BLaER1 (cell line): ENCODE measurements at regions not wholly inside any gene's neighbourhood (a gene's known extent, or its start where the extent isn't known, plus 50 kb on each side); places are given as distances from the start of the nearest gene placed in this dataset.
"Not testable (repeated sequence)": the region's sequence is repeated elsewhere in the genome, so short reads cannot be mapped to it uniquely, and the experiment has no call there.

Source experiments
- H3K27ac ChIP-seq: shearing (Covaris generic); formaldehyde crosslinking; 2 replicates; pipeline ENCODE4 v1.8.1; 2022
- H3K27me3 ChIP-seq: shearing (Covaris generic); formaldehyde crosslinking; 2 replicates; pipeline ENCODE4 v1.8.1; 2022
- H3K36me3 ChIP-seq: shearing (Covaris generic); formaldehyde crosslinking; 2 replicates; pipeline ENCODE4 v1.8.1; 2022
- H3K4me1 ChIP-seq: shearing (Covaris generic); formaldehyde crosslinking; 2 replicates; pipeline ENCODE4 v1.8.1; 2022
- H3K4me2 ChIP-seq: shearing (Covaris generic); formaldehyde crosslinking; 2 replicates; pipeline ENCODE4 v1.8.1; 2022
- H3K4me3 ChIP-seq: shearing (Covaris generic); formaldehyde crosslinking; 2 replicates; pipeline ENCODE4 v1.8.1; 2022
- H3K9ac ChIP-seq: shearing (Covaris generic); formaldehyde crosslinking; 2 replicates; pipeline ENCODE4 v1.8.1; 2022
- H3K9me3 ChIP-seq: shearing (Covaris generic); formaldehyde crosslinking; 2 replicates; pipeline ENCODE4 v1.8.1; 2022
- H4K20me1 ChIP-seq: shearing (Covaris generic); formaldehyde crosslinking; 2 replicates; pipeline ENCODE4 v1.8.1; 2022
- Cebpa-rat ChIP-seq: shearing (Covaris generic); IDR thresholded peaks from 2 replicates; pipeline ENCODE4 v1.8.1; 2022

DNA sequence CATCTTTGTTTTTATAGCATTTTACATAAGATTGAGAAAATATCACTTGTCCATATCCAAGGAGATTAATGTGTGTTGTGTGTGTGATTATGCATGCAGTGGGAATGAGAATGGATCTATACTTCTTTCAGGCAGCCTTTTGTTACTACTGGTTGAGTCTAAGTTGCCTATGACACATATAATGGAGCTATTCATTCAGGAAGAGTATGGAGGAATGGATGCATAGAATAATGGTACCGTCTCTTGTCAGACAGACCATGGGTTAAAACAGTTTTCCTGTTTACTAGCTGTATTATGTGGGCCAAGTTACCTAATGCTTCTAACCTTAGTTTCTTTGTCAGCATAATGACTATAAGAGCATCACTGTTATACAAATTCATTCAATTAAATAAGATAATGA, 155.4 kb upstream of the KYNU start:
- no peak overlapping the region for H3K4me2 ChIP-seq
- H3K27ac ChIP-seq: no peak overlapping the region
- no peak for TF ChIP-seq Cebpa-rat
- no peaks in the 10 kb centered on the region for H3K9me3 ChIP-seq
- no peaks in the 10 kb centered on the region for H3K36me3 ChIP-seq
- no peaks in the 10 kb centered on the region for H4K20me1 ChIP-seq
- no peaks in the 10 kb centered on the region for H3K27me3 ChIP-seq
- no peaks in the 10 kb centered on the region for H3K4me1 ChIP-seq
- H3K9ac ChIP-seq: no peak overlapping the region
- no peak overlapping the region for H3K4me3 ChIP-seq

DNA sequence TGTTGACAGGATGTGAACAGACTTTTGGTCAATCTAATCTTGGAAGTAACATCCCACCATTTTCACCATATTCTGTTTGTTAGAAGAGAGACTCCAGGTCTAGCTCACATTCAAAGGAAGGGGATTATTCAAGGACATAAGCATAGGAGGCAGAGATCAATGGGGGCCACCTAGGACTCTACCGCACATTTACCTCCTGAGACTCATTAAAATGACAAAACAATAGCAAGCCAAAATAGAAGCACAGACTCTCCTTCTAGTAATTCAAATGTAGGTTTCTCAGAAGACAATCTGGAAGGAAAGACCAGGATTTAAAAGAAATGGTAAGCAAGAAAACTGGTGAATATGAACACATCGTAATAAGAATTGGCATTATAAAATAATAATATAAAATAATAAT, 156.4 kb upstream of the KYNU start:
- Histone ChIP-seq H3K27ac (no peak overlapping the region), H3K4me3 (no peak overlapping the region), H4K20me1 (no peaks in the 10 kb centered on the region), H3K4me2 (no peak overlapping the region), H3K9me3 (no peaks in the 10 kb centered on the region), H3K27me3 (no peaks in the 10 kb centered on the region), H3K4me1 (no peaks in the 10 kb centered on the region), H3K9ac (no peak overlapping the region), H3K36me3 (no peaks in the 10 kb centered on the region)
- no peak for TF ChIP-seq Cebpa-rat

DNA sequence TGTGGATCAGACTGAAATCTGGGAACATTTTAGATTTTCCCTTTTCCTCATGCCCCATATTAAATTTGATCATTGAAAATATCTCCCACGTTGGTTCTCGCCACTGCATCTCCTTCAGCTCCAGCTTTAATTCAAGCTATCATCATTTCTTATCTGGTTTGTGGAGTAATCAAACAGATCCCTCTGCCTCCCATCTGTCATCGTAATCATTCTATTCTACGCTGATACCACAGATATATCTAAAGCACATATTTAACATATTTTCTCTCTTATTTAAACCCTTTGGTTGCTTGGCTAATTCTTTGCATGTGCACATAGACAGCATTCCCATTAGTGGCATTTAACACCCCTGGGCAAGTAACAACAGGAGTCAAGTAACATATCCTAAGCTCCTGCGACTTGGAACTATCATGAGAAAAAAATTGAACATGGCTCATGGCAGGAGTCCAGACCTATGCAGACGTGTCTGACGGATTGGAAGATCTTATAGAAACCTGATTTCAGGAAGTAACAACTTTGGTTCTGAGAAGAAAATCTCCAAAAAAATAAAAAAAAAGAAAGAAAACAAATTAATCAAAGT, 158.8 kb upstream of the KYNU start:
- H4K20me1 ChIP-seq: no peaks in the 10 kb centered on the region
- H3K4me2 ChIP-seq: no peak overlapping the region
- TF ChIP-seq Cebpa-rat: no peak
- no peak overlapping the region for H3K9ac ChIP-seq
- H3K4me1 ChIP-seq: no peaks in the 10 kb centered on the region
- H3K27me3 ChIP-seq: no peaks in the 10 kb centered on the region
- no peaks in the 10 kb centered on the region for H3K9me3 ChIP-seq
- H3K4me3 ChIP-seq: no peak overlapping the region
- no peak overlapping the region for H3K27ac ChIP-seq
- no peaks in the 10 kb centered on the region for H3K36me3 ChIP-seq

DNA sequence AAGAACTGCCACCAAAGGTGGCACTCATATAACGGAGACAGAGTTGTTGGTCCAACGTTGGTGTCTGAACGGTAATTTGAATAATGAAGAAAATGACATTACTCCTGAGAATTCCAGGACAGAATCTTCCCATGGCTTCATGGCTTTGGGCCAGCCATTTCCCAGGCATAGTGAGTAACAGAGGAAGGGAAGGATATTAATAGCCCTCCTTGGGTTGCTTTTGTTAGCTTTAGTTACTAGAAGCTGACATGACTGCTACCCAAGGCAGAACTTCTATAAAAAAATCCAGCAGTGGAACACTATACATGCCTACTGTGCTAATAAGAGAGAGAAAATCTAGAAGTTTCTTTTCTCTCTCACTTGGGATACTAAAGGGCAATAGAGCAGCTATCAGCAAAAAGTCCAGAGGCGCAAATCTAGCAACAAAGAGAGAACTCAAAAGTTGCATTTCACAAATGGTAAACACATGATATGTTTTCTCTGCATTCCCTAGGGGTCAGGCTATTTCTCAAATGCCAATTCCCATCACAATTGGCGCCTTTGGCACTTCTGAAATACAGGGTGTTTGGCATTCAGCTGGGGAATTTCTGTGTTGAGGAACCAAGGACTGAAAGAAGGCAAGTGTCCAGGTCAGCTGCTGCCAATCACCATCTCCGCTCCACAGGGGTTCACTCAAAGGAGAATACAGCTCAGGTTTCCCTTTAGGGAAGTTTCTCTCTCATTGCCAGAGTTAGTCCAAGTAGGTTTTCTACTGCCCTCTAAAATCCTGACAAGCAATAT, 160.8 kb upstream of the KYNU start:
- Histone ChIP-seq H3K9ac (no peak overlapping the region), H3K4me2 (no peak overlapping the region), H3K36me3 (no peaks in the 10 kb centered on the region), H3K27ac (no peak overlapping the region), H3K4me1 (no peaks in the 10 kb centered on the region), H4K20me1 (no peaks in the 10 kb centered on the region), H3K27me3 (no peaks in the 10 kb centered on the region), H3K9me3 (no peaks in the 10 kb centered on the region), H3K4me3 (no peak overlapping the region)
- TF ChIP-seq Cebpa-rat: no peak

DNA sequence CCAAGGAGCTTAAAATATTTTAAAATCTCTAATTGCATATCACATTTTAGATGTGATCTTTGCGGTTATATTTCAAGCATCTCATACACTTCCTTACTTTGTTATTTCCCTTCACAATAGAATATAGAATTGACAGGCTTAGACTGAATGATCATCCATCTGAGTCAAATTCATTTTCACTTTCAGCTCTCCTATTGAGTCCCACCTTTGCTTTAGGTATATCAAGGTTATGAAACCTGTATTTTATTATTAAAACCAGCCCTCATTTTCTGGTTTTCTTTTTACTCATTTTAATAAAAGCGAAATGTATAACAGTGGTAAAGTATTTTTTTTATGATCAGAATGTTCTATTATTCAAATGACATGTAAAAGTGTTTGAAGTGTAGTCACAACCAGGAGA, 162.9 kb upstream of the KYNU start:
- Histone ChIP-seq H3K9ac (no peak overlapping the region), H3K27ac (no peak overlapping the region), H3K4me2 (no peak overlapping the region), H3K27me3 (no peaks in the 10 kb centered on the region), H3K4me1 (no peaks in the 10 kb centered on the region), H4K20me1 (no peaks in the 10 kb centered on the region), H3K4me3 (no peak overlapping the region), H3K9me3 (no peaks in the 10 kb centered on the region), H3K36me3 (no peaks in the 10 kb centered on the region)
- TF ChIP-seq Cebpa-rat: no peak

DNA sequence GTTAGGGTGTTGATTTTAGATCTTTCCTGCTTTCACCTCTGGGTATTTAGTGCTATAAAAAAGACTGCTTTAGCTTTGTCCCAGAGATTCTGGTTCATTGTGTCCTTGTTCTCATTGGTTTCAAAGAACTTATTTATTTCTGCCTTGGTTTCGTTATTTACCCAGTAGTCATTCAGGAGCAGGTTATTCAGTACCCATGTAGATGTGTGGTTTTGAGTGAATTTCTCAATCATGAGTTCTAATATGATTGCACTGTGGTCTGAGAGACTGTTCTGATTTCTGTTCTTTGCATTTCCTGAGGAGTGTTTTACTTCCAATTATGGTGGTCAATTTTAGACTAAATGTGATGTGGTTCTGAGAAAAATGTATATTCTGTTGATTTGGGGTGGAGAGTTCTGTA, 167.1 kb upstream of the KYNU start:
- no peak for TF ChIP-seq Cebpa-rat
- Histone ChIP-seq H4K20me1 (no peaks in the 10 kb centered on the region), H3K9me3 (no peaks in the 10 kb centered on the region), H3K4me2 (no peak overlapping the region), H3K9ac (no peak overlapping the region), H3K27me3 (no peaks in the 10 kb centered on the region), H3K27ac (no peak overlapping the region), H3K36me3 (no peaks in the 10 kb centered on the region), H3K4me1 (no peaks in the 10 kb centered on the region), H3K4me3 (no peak overlapping the region)

DNA sequence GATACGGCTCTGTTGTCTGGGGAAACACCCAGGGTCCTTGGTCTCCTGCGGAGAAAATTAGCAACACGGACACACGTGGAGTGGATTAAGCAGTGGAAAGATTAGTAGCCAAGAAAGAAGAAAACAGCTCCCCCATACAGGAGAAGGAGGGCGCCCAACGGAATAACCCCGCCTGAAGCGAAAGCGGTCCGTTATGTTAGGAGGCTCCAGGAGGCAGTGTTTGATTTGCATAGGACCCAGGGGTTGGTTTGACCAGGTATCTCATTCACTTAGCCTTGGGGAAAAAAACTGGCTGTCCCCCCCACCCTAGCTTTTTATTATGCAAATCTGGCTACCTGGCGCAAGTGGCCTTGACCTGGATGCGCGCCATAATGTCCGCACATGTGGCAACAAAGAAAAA, 170.1 kb upstream of the KYNU start:
- Histone ChIP-seq H3K36me3 (no peaks in the 10 kb centered on the region), H3K9me3 (no peaks in the 10 kb centered on the region), H4K20me1 (no peaks in the 10 kb centered on the region), H3K4me2 (no peak overlapping the region), H3K27me3 (no peaks in the 10 kb centered on the region), H3K27ac (no peak overlapping the region), H3K4me3 (no peak overlapping the region), H3K4me1 (no peaks in the 10 kb centered on the region), H3K9ac (no peak overlapping the region)
- TF ChIP-seq Cebpa-rat: no peak

DNA sequence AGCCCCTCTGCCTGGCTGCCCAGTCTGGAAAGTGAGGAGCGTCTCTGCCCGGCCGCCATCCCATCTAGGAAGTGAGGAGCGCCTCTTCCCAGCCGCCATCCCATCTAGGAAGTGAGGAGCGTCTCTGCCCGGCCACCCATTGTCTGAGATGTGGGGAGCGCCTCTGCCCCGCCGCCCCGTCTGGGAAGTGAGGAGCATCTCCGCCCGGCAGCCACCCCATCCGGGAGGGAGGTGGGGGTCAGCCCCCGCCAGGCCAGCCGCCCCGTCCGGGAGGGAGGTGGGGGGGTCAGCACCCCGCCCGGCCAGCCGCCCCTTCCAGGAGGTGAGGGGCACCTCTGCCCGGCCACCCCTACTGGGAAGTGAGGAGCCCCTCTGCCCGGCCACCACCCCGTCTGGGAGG, 175.1 kb upstream of the KYNU start:
- H3K9ac ChIP-seq, H3K4me2 ChIP-seq, H3K4me1 ChIP-seq, H3K9me3 ChIP-seq, H3K27ac ChIP-seq, H3K27me3 ChIP-seq, H3K4me3 ChIP-seq, H4K20me1 ChIP-seq, H3K36me3 ChIP-seq: not testable (repeated sequence)

DNA sequence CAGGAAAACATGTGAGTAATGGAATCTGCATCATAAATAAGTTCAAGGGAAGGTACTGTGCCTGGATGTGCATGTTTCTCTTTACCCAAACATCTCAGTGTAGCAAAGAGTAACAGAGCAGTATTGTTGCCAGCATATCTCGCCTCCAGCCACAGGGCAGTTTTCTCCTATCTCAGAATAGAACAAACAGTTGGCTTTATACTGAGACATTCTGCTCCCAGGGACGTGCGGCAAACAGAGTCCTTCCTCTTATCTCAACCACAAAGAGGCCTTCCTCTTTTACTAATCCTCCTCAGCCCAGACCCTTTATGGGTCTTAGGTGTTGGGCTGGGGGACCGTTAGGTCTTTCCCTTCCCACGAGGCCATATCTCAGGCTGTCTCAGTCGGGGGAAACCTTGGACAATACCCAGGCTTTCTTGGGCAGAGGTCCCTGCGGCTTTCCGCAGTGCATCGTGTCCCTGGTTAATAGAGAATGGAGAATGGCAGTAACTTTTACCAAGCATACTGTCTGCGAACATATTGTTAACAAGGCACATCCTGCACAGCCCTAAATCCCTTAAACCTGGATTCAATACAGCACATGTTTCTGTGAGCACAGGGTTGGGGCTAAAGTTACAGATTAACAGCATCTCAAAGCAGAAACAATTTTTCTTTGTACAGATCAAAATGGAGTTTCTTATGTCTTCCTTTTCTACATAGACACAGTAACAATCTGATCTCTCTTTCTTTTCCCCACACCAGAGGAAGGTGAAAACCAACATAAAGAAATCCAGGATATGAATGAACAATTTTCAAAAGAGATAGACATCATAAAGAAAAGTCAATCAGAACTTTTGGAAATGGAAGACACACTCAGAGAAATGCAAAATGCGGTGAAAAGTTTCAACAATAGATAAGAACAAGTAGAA, 181.9 kb upstream of the KYNU start:
- H3K9me3 ChIP-seq, H3K4me3 ChIP-seq, H4K20me1 ChIP-seq, H3K27me3 ChIP-seq, H3K36me3 ChIP-seq, H3K9ac ChIP-seq: not testable (repeated sequence)
- H3K27ac ChIP-seq: peak overlapping the region; percentile 30; the same call in 1 of the 2 replicates
- peaks cover 26% of the 10 kb centered on the region for H3K4me1 ChIP-seq
- peak overlapping the region; percentile 65 for H3K4me2 ChIP-seq

DNA sequence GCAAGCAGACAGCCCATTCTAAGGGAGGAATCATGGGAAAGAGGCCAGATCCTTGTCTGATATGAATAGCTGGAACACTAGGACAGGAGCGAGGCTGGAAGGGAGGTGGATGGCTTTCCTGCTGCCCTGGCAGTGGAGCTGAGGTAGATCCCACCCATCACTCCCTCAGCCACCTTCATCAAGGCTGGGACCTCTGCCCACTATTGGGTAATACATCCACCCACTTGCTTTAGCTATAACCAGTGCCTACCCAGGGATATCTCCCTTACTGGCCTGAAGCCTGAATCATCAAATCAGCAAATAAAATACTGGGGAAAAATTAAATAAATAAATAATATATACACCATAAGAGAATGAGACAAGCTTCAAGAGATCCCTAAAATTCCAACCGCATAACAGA, 183.2 kb upstream of the KYNU start:
- H3K27ac ChIP-seq: no peak overlapping the region
- H3K36me3 ChIP-seq: no peaks in the 10 kb centered on the region
- H3K4me3 ChIP-seq: no peak overlapping the region
- no peaks in the 10 kb centered on the region for H3K9me3 ChIP-seq
- no peak for TF ChIP-seq Cebpa-rat
- H3K4me2 ChIP-seq: no peak overlapping the region
- H3K27me3 ChIP-seq: no peaks in the 10 kb centered on the region
- no peaks in the 10 kb centered on the region for H4K20me1 ChIP-seq
- H3K9ac ChIP-seq: no peak overlapping the region
- peaks cover 26% of the 10 kb centered on the region for H3K4me1 ChIP-seq
